Hematopoietic multipotent progenitor cell treated with erythropoietin and hydrocortisone succinate and interleukin-3 and kit ligand, for 8 days (in vitro differentiated cells): ENCODE measurements at regions not wholly inside any gene's neighbourhood (a gene's known extent, or its start where the extent isn't known, plus 50 kb on each side); places are given as distances from the start of the nearest gene placed in this dataset.
"Not testable (repeated sequence)": the region's sequence is repeated elsewhere in the genome, so short reads cannot be mapped to it uniquely, and the experiment has no call there.

Experiments
- DNase-seq: peaks from one replicate; pipeline ENCODE4 v3.0.0-alpha.2; 2015

DNA sequence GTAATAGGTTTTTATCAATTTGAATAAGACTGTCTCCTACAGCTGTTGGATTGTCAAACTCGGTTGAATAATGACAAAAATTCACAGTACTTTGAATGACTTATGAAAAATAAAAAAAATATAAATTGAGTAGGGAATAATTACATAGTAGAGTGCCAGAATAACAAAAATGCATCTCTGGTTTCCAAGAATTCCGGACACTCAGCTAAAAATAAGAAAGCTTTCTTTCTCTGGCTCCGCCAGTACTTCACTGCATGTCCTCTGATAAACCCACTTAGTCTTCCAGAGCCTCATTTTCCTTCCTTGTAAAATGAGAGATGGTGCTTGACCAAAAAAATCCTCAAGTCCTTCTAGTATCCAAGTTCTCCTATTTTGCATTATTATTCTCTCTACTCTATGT is 374.6 kb upstream of the LUZP2 start:
- no peak for DNase-seq

DNA sequence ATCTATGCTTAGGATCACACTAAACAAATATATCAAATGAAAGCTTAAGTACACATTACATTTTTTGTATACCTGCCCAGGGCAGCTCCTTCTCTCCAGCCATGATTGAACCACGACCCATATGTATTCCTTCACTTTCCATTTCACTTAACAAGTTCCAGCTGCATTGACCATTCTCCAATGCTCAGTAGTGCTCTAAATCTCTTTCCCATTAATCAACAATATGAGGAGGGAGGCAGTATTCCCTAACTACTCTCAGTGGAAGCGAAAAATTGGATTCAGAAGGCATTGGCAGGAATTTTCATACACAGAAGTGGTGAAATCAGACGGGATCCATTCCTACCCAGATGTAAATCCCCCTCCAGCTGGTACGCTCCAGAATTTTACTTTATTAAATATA is 372.0 kb upstream of the LUZP2 start:
- DNase-seq = no peak

DNA sequence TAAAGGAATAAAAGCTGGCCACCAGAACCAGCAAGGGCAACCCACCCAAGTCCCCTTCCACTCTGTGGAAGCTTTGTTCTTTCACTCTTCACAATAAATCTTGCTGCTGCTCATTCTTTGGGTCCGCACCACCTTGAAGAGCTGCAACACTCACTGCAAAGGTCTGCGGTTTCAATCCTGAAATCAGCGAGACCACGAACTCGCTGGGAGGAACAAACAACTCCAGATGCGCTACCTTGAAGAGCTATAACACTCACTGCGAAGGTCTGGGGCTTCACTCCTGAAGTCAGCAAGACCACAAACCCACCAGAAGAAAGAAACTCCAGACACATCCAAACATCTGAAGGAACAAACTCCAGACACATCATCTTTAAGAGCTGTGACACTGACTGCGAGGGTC is 365.2 kb upstream of the LUZP2 start:
- DNase-seq = no peak

DNA sequence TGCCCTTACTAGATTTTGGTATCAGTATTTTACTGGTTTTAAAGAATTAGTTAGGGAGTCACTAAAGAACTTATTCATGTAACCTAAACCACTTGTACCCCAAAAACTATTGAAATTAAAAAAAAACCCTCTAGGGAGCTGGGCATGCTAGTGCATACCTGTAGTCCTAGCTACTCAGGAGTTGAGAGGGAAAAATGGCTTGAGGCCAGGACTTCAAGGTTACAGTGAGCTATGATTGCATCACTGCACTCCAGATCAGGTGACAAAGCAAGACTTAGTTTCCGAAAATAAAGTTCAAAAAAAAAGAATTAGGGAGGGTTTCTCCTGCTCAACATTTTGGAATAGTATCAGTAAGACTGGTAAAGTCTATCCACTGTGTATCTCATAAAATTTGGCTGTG is 364.4 kb upstream of the LUZP2 start:
- no peak for DNase-seq

DNA sequence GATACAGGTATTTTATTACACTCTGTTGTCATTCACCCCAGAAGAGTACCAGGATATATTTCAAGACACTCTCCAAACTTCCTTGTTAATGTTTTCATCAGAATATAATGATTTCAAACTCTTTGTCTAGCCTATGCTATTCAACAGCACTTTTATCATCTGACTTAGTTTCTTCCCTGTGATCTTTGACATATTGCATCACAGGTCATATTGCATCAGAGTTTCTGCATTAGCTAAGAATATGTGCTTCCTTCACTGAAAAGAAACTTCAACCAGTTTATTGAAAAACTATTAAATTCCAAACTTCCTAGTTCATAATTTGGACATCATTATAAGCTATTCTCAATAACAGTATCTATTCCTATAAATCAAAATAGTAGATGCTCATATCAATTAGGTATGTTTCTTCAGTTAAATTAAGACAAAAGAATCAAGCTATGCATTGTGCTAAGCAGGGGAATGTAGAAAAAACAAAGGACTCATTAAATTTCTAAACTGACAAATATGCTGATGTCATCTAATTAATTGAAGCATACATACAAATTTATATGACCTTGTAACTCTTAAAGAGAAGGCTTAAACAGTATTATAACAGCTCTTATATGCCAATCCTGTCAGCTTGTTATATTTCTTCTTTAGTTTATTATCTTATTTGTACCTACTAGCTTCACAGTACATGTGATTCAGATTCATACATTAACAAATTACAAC is 361.8 kb upstream of the LUZP2 start:
- no peak for DNase-seq

DNA sequence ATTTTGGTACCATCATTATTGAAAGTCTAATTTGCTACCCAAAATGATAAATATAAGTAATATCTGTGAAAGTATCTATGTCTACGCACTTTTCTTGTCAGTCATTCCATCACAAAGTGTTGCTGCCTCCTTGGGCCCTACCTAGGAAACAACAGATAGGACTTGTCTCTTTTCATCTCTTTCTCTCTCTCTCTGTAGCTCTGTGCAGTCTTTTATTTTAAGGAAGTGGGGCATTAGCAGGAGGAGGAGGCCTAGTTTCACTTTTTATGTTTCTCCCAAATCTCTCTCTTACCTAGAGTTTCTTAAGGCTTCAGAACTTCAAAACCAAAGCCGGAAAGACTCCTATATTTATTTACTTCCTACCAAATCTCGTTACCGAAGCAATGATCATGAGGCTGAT is 354.8 kb upstream of the LUZP2 start:
- no peak for DNase-seq

DNA sequence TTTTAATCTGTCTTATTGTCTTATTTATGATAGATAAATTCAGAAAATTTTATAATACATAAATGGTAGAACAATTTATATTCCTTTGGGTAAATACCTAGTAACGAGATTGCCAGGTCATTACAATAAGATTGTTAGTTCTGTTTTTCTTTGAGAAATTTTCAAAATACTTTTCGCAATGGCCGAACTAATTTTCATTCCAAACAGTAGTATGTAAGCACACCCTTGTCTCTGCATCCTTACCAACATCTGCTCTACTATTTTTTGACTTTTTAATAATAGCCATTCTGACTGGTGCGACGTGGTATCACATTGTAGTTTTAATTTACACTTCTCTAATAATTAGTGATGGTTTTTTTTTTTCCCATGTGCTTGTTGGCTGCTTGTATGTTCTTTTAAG is 351.4 kb upstream of the LUZP2 start:
- DNase-seq = no peak

DNA sequence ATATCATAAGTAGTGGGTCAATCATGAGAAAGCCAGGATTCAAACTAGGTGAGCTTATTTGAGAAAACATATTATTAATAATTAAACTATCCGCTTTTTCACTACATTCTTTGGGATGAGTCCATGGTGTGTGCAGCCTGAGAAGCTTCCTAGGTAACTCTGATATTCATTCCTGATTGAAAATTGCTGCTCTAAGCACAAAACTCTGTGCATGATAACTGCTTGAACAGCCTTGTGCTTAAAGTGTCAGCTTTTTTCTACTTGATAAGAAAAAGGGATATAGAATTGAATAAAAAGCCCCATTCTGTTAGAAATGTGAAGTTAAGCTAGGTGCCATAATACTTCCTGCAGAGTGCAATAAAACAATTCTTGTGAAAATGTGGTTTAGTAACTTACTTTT is 343.5 kb upstream of the LUZP2 start:
- DNase-seq = no peak

DNA sequence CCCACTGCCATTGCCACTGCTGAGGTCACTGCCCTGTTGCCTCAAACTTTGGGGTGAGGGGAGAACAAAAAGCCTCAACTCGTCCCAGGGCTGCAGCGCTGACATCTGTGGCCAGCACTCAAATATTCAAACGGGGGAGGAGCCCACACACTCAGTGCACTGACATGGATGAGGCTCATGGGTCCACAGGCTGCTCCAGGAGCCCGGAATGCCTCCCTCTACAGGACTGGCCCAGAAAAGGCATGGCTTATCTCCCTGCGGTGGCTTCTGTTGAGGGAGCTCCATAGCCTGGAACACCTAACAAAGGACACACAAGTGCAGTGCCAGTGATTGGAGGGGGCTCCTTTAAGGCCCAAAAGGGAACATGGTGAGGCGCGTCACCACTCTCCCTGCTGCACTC is 341.1 kb upstream of the LUZP2 start:
- DNase-seq = no peak

DNA sequence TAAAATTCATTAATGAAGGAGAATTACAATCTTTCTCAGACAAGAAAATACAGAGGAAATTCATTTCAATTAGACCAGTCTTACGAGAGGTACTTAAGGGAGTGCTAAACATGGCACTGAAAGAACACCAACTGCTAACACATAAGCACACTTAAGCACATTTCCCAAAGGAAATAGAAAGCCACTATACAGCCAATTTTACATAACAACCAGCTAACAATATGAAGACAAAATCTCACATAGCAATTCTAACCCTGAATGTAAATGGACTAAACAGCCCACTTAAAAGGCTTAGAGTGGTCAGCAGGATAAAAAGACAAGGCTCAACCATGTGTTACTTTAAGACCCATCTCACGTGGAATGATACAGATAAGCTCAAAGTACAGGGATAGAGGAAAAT is 339.5 kb upstream of the LUZP2 start:
- DNase-seq = no peak

DNA sequence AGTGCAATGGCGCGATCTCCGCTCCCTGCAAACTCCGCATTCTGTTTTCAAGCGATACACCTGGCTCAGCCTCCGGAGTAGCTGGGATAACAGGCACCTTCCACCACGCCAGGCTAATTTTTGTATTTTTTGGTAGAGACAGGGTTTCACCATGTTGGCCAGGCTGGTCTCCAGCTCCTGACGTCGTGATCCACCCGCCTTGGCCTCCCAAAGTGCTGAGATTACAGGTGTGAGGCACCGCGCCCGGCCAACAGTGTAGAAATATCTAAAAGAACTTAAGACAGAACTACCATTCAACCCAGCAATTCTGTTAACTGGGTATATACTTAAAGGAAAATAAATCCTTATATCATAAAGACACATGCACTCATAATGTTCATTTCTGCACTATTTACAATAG is 335.3 kb upstream of the LUZP2 start:
- DNase-seq = no peak

DNA sequence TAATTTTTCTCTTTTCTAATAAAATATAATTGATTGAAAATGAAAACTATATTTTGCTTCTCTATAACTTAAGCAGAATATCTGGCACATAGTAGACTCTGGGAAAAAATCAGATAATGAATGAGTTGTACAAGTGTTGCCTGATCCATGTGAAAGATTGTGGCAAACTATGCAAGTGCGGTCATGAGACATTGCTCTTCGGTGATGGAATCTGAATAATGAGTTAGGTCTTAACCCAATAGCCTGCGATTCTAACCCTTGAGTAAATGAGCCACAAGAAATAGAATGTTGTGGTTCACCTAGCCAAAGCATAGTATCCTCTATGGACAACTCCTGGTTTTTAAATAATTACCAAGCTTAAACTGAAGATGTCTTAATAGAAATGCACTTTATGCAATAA is 333.7 kb upstream of the LUZP2 start:
- no peak for DNase-seq

DNA sequence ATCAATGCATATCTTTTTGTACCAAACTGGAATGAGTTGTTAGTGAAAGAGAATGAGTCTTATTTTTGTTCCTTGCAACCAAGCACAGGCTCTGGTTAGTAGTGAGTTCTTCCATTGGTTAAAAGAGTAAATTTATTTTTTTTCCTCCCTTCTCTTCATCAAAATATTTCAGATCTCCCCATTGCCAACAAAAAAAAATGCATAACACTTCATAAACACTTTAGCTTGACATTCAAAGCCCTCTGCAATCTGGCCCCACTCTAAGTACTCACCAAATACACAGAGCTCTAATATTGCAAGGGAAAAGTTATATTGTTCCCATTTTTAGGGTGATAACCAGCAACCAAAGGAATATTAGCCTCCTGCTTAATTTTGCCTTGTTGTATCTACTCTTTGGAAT is 333.0 kb upstream of the LUZP2 start:
- no peak for DNase-seq

DNA sequence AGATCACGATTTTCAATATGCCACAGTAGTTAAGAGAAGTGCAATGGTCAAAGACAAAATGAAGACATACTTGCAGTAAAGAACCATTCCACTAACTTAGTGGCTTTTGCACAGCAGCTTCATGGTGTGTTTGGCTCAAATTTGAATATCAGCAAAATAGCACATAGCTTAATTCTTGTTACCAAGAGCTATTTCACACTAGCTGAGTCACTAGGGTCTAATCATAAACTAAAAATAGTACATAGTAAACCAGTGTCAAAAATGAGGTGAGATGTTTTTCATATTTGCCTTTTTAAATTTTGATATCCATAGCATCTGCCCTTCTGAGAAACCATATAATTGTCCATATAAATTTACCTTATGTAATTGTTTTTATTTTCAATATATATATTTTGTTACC is 325.0 kb upstream of the LUZP2 start:
- no peak for DNase-seq

DNA sequence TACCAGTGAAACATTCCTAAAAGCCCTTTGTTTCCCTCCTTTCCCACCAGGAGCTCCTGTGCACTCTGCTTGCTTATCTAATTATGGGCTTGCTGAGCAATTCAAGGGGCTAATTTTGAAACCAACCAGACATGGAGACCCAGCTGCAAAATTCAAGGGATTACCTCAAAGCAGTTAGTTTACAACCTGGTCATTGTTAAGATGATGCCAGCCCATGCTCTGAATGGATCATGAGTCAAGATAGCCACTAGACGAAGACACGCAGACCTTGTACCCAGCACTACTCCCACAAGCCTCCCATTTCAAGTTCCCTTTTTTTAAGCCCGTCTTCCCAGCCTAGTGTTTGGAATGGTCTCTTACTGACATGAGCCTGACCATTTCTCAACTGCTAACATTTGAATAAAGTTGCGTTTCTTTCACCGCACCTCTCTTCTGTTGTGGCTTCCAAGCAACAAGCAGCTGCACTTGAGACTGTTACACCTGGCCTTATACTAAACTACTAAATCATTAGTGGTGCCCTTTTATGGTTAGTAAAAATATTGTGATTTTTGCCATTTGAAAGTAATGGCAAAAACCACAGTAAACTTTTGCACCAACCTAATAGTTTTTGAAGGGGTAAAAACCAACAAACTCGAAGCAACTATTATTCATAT is 315.3 kb upstream of the LUZP2 start:
- DNase-seq = no peak

DNA sequence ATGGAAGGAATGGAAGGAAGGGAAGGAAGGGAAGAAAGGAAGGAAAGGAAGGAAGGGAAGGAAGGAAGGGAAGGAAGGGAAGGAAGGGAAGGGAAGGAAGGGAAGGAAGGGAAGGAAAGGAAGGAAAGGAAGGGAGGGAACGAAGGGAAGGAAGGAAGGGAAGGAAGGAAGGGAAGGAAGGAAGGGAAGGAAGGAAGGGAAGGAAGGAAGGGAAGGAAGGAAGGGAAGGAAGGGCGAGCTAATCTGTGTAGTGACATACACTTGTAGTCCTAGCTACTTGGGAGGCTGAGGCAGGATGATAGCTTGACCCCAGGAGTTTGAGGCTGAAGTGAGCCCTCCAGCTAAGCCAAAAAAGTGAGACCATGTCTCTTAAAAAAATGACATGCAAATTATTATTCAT is 311.3 kb upstream of the LUZP2 start:
- not testable (repeated sequence) for DNase-seq

DNA sequence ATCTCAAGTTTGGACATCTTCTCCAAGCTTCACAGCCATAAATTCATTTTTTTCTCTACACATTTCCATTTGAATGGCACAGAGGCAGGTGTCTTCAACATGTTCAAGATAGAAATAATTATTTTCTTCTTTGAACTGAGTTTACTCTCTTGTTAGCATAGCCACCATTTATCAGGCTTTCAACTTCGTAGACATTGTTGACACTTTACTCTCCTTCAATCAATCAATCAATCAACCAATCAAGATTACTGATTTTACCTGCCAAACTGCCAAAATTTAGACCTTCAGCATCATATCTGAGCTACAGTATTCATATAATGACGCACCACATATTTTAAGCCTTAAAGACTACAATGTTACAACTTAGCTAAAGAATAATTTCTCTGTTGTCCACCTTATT is 300.1 kb upstream of the LUZP2 start:
- no peak for DNase-seq

DNA sequence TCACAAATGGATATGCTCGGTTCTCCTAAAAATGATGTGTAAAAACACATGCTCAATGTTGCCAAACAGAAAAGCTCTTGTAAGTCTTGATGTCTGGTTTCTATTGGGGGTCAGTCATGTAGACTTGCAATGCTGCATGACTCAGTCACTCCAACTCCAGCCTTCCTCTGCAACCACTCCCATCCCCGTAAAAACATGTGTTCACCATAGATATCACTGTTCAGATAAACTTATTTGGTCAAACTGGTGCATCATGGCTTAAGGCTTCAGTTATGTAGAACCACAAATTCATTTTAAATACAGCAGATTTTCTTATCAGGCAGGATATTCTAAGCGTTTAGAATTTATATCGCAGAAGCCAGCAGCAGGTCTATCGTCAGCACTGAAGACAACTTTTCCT is 298.4 kb upstream of the LUZP2 start:
- peak; percentile 93 for DNase-seq

DNA sequence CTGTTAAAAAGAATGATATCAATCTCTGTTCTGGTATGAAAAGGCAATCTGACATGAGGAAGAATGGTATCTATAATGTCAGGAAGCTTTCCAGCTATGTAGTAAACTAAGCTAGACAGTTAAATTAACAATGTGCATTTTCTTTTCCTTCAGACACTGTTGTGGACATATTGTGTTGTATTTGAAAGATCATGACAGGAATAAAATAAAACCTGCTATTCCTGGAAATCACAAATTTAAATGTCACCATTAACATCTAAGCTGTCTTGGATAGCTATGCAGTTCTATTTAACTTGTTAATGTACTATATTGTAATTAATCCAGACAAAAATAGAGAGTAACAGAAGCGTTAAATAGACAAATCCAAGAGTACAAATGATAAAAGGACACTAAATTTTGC is 297.4 kb upstream of the LUZP2 start:
- no peak for DNase-seq

DNA sequence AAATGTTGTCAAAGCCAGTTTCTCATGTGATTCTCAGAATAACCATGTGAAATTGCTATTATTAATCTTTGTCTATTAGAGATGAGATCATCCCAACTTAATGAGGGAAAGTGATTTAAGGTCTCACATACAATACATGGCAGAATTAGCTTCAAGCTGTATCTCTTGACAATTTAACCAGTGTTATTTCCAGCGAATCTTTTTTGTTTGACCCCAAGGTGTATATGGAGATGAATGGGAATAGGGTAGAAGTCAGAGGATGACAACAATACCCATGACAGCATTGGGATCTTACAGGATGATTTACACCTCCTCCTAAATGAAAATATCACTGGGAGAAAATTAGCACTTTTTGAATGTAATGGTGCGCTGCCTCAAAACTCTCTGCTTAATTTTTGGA is 290.8 kb upstream of the LUZP2 start:
- no peak for DNase-seq

DNA sequence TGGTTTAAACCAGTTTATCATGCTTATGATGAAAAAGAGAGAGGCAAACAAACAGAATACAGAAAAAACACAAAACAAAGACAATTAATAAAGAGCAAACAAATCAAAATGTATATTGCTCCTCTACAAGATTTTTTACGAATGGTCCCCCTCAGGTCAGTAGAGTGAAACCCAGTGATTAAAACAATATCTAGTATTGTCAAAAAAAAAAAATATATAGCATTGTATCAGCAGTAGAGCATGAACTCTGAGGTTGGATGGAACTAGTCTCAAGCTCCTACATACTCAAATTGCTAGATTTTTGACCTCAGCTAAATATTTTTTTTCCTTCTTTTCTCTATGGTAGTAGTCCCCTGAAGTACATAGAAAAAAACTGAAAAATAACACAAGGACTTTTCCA is 290.3 kb upstream of the LUZP2 start:
- DNase-seq = no peak

DNA sequence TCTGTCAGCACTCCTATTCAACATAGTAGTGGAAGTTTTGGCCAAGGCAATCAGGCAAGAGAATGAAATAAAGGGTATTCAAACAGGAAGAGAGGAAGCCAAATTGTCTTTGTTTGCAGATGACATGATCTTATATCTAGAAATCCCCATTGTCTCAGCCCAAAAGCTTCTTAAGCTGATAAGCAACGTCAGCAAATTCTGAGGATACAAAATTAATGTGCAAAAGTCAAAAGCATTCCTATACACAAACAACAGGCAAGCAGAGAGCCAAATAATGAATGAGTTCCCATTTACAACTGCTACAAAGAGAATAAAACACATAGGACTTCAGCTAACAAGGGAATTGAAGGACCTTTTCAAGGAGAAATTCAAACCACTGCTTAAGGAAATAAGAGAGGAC is 280.4 kb upstream of the LUZP2 start:
- DNase-seq = no peak

DNA sequence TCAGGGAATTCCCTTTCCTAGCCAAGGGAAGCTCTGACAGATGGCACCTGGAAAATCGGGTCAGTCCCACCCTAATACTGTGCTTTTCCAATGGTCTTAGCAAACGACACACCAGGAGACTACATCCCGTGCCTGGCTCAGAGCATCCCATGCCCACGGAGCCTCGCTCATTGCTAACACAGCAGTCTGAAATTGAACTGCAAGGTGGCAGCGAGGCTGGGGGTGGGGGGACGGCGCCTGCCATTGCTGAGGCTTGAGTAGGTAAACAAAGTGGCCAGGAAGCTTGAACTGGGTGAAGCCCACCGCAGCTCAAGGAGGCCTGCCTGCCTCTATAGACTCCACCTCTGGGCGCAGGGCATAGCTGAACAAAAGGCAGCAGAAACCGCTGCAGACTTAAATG is 279.5 kb upstream of the LUZP2 start:
- DNase-seq = not testable (repeated sequence)

DNA sequence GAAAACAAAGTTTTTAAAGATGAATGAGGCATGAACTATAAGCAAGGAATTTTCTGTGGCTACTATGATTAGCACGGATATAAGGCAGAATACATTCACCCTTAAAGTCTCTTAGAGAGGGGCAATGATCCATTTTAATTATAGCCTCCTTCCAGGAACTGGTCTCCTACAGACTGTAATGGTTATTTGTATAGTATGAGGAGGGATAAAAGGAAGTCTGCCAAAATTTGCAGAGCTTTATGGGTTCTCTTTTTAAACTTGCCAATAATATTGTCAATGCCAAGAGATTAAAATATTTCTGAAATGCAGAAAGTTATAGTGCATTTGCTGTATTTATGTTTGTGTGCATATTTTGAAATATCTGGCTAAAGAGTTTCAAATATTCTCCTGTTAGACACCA is 271.4 kb upstream of the LUZP2 start:
- DNase-seq = no peak

DNA sequence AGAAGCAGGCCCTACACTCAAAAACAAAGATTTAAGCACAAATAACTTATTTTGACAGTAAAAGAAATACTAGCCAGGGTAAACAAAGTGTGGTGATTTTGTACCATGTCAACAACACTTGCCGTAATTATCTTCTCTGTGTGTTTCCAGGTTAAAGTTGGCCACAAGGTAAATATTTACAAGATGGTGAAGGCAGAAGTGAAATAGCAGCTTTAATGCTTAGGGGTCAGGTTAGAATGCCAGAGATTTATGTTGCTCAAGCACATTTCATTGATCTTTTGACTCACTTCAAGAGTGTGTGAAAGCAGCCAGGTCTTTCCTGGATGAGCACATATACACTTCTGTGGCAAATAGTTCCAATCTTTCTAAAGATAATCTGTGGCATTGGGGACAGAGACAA is 270.2 kb upstream of the LUZP2 start:
- DNase-seq = no peak
